SK-N-SH treated with all-trans-retinoic acid at 6 μM for 48 hours (cell line): ENCODE measurements at regions not wholly inside any gene's neighbourhood (a gene's known extent, or its start where the extent isn't known, plus 50 kb on each side); places are given as distances from the start of the nearest gene placed in this dataset.

ENCODE experiments used
- ATAC-seq: fragments of 200-7000 bp; cut with Tn5 transposase; 3 replicates; pipeline ENCODE4 v1.9.1; 2020; ENCODE audit warnings: mild to moderate bottlenecking, moderate library complexity
- ARNTL ChIP-seq: fragments of 450-650 bp; formaldehyde crosslinking; IDR thresholded peaks from 2 replicates; pipeline ENCODE4 v1.5.0; 2020; ENCODE audit warnings: low read depth, mild to moderate bottlenecking, moderate library complexity, borderline replicate concordance
- BACH2 ChIP-seq: fragments of 250-450 bp; sonication (Bioruptor Pico); IDR thresholded peaks from 2 replicates; pipeline ENCODE4 v1.9.0; 2021; ENCODE audit warnings: mild to moderate bottlenecking, borderline replicate concordance
- CREB5 ChIP-seq: fragments of 250-450 bp; sonication (Bioruptor Pico); IDR thresholded peaks from 2 replicates; pipeline ENCODE4 v1.5.1; 2020; ENCODE audit warnings: low read depth, mild to moderate bottlenecking, moderate library complexity
- CSDC2 ChIP-seq: fragments of 250-450 bp; sonication (Bioruptor Pico); IDR thresholded peaks from 2 replicates; pipeline ENCODE4 v1.5.0; 2020; ENCODE audit warnings: mild to moderate bottlenecking, moderate library complexity
- CSRNP3 ChIP-seq: fragments of 250-450 bp; sonication (Bioruptor Pico); IDR thresholded peaks from 2 replicates; pipeline ENCODE4 v1.5.1; 2021; ENCODE audit warnings: mild to moderate bottlenecking, moderate library complexity
- GLIS3 ChIP-seq: fragments of 250-450 bp; sonication (Bioruptor Pico); IDR thresholded peaks from 2 replicates; pipeline ENCODE4 v1.5.0; 2020; ENCODE audit warnings: mild to moderate bottlenecking, moderate library complexity
- ISL1 ChIP-seq: fragments of 250-450 bp; sonication (Bioruptor Pico); IDR thresholded peaks from 2 replicates; pipeline ENCODE4 v2.1.2; 2022; ENCODE audit warnings: mild to moderate bottlenecking, moderate library complexity
- PATZ1 ChIP-seq: fragments of 250-450 bp; sonication (Bioruptor Pico); IDR thresholded peaks from 2 replicates; pipeline ENCODE4 v1.8.0; 2020; ENCODE audit warnings: mild to moderate bottlenecking, moderate library complexity, borderline replicate concordance
- POU6F1 ChIP-seq: fragments of 250-450 bp; sonication (Bioruptor Pico); IDR thresholded peaks from 2 replicates; pipeline ENCODE4 v1.8.0; 2021; ENCODE audit warnings: low read depth, mild to moderate bottlenecking, moderate library complexity, borderline replicate concordance
- PPARA ChIP-seq: fragments of 250-450 bp; sonication (Bioruptor Pico); IDR thresholded peaks from 2 replicates; pipeline ENCODE4 v1.5.0; 2020; ENCODE audit warnings: mild to moderate bottlenecking, borderline replicate concordance
- RARB ChIP-seq: fragments of 250-450 bp; sonication (Bioruptor Pico); IDR thresholded peaks from 2 replicates; pipeline ENCODE4 v1.8.0; 2021; ENCODE audit warnings: mild to moderate bottlenecking, moderate library complexity
- SNAI2 ChIP-seq: fragments of 250-450 bp; sonication (Bioruptor Pico); IDR thresholded peaks from 2 replicates; pipeline ENCODE4 v1.5.0; 2020; ENCODE audit warnings: mild to moderate bottlenecking, moderate library complexity
- TCF4 ChIP-seq: fragments of 250-450 bp; sonication (Bioruptor Pico); IDR thresholded peaks from 2 replicates; pipeline ENCODE4 v1.8.0; 2021; ENCODE audit warnings: mild to moderate bottlenecking, moderate library complexity, borderline replicate concordance
- TOX ChIP-seq: fragments of 250-450 bp; sonication (Bioruptor Pico); IDR thresholded peaks from 2 replicates; pipeline ENCODE4 v1.8.0; 2021; ENCODE audit warnings: mild to moderate bottlenecking, moderate library complexity, borderline replicate concordance
- ZC3H10 ChIP-seq: fragments of 250-450 bp; sonication (Bioruptor Pico); IDR thresholded peaks from 2 replicates; pipeline ENCODE4 v1.5.1; 2021; ENCODE audit warnings: mild to moderate bottlenecking, moderate library complexity
- ZNF70 ChIP-seq: fragments of 450-650 bp; formaldehyde crosslinking; IDR thresholded peaks from 2 replicates; pipeline ENCODE4 v1.5.0; 2020; ENCODE audit warnings: mild to moderate bottlenecking, moderate library complexity
- ZNF8 ChIP-seq: fragments of 450-650 bp; formaldehyde crosslinking; IDR thresholded peaks from 2 replicates; pipeline ENCODE4 v1.5.0; 2020; ENCODE audit warnings: mild to moderate bottlenecking, moderate library complexity

- no peak for ATAC-seq
- TF ChIP-seq GLIS3 (CRISPR knock-in tag) (no peak), CSRNP3 (CRISPR knock-in tag) (no peak), SNAI2 (CRISPR knock-in tag) (no peak), PATZ1 (CRISPR knock-in tag) (no peak), ARNTL (CRISPR knock-in tag) (no peak)
Measured at GRCh38 chr13:85432881-85433280, 366.3 kb downstream of the SLITRK6 start.

GRCh38 chr13:85431720-85432119, 367.5 kb downstream of the SLITRK6 start:
- TF ChIP-seq ZNF8 (CRISPR knock-in tag) (no peak), ZC3H10 (CRISPR knock-in tag) (no peak), PPARA (CRISPR knock-in tag) (no peak), CSDC2 (CRISPR knock-in tag) (no peak), BACH2 (no peak), PATZ1 (CRISPR knock-in tag) (no peak), ZNF70 (CRISPR knock-in tag) (no peak), CSRNP3 (CRISPR knock-in tag) (no peak), TOX (CRISPR knock-in tag) (no peak), CREB5 (CRISPR knock-in tag) (no peak), POU6F1 (CRISPR knock-in tag) (no peak)
- no peak for ATAC-seq

- no peak for ATAC-seq
- TF ChIP-seq TCF4 (CRISPR knock-in tag) (no peak), ISL1 (CRISPR knock-in tag) (peak; percentile 74)
Measured at GRCh38 chr13:85430216-85430794, 368.9 kb downstream of the SLITRK6 start.

GRCh38 chr13:85427416-85427815, 371.8 kb downstream of the SLITRK6 start:
- TF ChIP-seq ISL1 (CRISPR knock-in tag) (0 out of 2 replicates have a peak, but pooled peaks have one; percentile 10), RARB (CRISPR knock-in tag) (no peak)
- ATAC-seq: no peak
